RKO (cell line): ENCODE measurements at regions not wholly inside any gene's neighbourhood (a gene's known extent, or its start where the extent isn't known, plus 50 kb on each side); places are given as distances from the start of the nearest gene placed in this dataset.
"Not testable (repeated sequence)": the region's sequence is repeated elsewhere in the genome, so short reads cannot be mapped to it uniquely, and the experiment has no call there.

ENCODE experiments used
- DNase-seq: peaks from one replicate; pipeline ENCODE4 v3.0.0-alpha.2; 2016; ENCODE audit warnings: low spot score

DNA sequence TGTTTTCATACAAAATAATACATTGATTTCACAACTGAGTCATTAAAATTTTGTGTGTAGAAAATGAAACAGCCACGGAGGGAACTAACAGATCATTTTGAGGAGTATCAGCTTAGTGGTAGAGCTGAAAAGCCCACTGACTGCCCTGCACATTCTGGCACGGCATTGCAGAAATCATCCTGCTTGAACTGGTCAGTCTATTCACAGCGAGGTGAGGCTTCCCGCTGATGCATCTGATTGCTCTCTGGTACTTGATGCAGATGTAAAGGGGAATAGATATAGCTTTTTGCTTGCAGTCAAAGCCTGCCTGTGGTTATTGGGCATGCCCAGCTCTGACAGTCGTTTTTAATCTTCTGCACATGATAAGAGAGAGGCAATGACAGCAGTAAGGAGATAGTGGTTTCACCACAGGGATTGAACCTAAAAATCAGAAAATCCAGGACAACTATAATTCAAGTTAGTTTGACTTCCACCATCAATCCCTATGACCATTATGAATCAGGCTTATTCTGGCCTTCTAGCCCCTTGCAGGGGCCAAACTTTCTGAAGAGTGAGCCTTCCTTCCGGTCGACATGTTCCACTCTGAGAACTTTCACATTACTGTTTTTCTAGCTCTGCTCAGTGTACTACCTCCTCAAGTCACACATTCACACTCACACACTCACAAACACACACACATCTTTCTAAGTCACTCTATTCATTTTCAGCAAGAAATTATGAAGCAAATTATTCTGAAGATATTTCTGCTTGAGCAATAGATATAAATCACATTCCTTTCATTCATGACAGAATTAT is 782.8 kb upstream of the NUDT12 start:
- no peak for DNase-seq

DNA sequence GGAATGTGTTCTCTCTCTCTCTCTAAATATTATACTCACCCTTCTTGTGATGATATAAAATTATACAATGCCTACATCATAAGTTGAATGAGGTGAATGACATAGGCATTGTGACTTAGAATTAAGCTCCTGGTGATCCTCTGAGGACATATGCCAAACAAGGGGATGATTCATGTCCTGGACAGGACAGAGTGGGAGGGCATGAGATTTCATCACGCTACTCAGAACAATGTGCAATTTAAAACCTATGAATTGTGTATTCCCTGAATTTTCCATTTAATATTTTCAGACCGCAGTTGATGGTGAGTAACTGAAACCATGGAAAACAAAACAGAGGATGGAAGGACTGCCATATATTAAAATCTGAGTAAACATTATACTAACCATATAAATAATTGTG is 782.2 kb upstream of the NUDT12 start:
- DNase-seq: peak; percentile 66

DNA sequence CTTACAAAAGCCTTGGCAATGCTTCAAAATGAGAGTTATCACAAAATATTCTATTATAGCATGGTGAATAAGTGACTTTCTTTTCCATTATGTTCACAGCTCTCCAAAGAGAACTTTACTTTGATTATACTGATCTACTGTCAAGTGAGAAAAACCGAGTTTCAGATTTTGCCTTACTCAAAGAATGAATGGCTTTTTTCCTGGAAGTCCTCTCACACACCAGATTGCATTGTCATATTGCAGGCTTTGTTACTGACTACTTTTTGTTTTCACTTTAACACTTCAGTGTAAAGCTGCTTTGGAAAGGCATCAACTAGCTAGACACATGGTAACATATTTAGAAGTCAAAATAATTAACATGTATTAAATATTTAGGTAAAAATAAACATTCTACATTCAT is 765.2 kb upstream of the NUDT12 start:
- DNase-seq: no peak

DNA sequence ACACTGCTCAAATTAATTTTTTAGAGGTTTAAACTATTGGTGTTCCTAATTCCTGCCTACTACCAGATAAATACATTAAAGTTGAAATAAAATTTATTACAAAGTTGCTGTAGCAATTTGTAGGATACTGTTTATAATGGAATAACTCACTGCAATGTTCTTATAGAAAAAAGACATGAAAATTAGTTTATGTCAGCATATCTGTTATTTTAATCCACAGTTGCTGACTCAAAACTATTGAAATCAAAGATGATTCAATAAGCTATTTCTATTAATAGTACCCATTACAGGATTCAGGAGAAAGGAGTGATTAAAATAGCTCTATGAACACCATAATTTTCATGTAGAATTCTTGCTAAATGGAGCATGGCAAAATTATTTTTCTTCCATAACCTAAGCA is 764.4 kb upstream of the NUDT12 start:
- DNase-seq: no peak

DNA sequence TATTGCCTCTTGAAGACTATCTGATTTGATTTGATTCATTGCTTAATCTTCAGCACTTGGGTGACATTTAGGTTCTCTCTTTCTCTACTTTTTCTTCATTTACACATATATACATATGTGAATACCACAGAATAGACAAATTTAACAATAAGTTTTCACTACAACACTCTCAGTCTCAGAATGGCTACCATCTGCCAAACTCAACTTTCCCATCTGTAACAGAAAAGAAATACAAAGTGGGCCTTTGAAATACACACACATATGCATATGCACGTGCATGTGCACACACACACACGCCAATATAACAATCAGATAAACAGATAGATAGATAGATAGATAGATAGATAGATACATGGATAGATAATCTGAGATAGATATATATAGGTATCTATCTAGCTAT is 762.8 kb upstream of the NUDT12 start:
- no peak for DNase-seq

DNA sequence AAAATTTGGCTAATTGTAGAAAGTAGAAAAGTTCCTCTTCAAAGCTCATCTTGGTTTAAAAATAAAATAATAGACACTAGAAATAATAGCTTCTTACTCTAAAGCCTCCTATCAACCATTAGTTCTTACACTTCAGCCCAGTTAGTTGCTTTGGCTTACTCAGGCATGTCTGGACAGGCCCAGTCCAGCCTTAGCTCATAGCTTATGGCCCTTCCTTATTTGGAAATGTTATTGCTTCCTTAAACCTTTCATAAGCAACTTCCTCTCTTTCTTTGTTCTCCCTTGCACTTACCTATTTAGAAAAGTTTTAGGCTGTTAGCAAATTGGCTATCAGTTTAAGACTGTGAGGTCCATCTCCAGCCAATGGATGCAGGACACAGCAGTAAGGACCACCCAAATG is 754.1 kb upstream of the NUDT12 start:
- DNase-seq: not testable (repeated sequence)

DNA sequence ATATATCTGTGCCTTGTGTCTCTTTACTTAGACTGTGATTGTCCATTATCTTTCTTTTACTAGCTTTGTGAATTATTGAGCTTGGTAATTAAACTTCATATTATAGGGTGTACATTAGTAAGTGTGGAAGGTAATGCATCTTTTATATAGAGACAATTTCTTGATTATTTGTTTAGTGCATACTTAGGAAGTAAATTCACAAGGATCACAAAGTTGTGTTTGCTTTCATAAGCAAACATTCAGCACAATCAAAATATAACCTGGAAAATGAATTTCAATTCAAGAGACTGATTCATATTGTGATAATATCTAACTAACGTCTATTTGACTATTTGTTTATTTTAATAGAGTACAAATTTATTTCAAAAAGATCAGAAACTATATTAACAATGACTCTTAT is 749.9 kb upstream of the NUDT12 start:
- no peak for DNase-seq

DNA sequence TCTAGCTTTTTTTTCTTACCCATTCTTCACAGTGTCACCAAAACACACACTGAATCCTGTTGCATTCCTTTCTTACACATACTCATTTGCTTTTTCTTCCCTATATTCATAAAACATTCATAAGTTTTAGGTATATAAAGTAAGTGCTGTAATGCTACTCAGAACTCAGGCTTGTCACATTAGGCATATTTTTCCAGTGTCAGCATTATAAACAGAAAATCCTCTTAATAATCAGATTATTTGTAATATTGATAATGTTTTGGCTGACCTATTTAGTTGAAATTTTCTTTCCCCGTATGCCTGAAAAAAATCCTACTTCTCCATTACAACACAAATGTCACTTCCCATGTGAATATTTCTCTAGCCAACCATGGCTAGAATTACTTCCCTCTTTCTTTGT is 743.0 kb upstream of the NUDT12 start:
- no peak for DNase-seq

DNA sequence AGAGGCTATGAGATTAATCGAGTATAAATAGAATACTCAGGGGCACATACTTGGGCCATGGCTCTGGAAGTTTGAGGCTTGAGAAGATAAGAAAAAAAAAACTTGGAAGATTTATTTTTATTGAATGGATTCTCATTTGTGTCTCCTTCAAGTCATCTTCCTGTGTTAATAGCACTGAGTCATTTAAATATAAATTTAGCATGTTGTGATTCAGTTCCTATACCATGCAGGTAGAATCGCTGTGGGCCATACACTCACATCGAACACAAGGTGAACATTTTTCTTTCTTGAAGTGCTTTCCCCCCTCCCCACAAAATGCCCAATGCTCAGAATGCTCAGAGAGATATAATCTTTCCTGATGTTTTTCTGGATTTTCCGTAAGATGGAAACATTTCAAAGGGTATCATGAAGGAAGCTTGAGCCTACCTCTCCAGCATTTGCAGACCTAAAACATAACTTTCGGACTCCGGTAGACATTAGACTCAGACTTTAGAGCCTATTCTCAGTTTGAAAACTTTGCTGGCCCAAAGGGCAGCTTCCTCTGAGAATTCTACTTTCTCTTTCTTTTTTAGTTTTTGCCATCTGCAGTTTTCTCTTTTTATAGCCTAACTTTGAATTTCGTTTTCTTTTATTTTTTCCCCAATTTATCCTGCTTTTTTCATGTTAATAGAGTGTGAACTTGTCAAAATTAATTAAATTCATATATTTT is 737.6 kb upstream of the NUDT12 start:
- DNase-seq: no peak

DNA sequence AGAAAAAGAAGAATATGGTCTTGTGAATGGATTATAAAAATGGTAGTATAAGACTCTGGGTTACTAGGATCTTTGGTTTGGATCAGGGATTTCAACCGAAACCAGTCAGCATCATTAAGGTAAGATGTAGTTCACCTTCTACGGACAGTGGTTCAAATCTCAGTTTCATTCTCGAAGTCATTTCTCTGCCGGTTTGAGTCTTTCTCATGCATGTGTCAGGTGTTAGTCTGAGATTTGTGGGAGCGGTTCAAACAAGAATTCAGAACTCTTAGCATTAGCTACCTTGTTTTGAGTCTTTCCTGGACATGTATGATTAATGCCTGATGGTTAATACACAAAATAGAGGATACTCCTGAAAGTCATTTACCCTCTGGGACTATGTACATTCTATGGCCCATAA is 735.9 kb upstream of the NUDT12 start:
- DNase-seq: no peak

DNA sequence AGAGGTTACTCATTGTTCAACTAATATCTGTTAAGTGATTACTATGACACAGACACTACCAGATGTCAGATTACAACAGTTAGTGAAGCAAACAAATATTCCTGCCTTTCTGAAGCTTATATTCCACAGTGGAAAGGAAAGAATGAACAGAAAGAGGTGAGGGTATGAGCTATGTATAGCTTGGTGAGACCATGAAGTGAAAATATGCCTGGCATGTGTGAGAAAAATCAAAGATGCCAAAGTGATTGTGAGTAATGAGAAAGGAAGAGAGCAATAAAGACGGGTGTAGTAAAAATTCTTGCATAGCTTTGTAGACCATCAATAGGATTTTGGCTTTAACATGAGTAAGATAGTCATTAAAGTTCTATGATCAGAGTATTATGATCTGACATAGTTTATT is 734.5 kb upstream of the NUDT12 start:
- peak; percentile 0 for DNase-seq

DNA sequence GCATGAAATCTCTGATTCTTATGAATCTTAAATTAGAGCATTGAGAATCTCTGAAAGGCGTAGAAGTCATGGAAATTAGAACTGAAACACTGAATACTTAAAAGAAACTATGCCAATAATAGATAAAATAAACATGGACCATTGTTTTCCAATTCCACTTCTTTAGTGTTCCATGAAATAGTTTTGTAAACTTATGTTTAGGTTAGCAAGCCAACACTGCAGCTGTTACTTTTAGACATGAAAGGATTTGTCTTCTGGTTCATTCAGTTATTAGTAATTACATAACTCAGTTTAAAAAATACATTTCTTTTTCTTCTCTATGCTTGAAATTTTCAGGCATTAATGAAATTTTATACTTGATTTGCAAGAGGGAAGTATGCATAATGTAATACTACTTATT is 733.4 kb upstream of the NUDT12 start:
- no peak for DNase-seq

DNA sequence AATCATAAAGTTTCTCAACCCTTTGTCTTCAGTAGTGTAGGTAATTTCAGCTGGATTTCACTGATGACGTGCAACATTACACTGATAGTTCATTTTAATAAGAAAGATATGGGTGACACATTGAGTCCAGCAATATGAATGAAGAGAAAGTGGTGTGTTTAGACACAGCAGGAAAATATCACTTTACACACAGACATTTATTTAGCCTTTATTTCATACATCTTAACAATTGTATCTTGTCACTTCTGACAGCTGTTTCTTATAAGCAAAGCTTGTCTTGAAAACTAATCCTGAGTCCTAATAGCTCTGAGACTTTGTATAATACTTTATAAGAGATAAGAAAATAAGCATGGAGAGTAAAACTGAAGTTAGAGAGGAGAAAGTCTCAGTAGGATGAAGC is 720.5 kb upstream of the NUDT12 start:
- no peak for DNase-seq

DNA sequence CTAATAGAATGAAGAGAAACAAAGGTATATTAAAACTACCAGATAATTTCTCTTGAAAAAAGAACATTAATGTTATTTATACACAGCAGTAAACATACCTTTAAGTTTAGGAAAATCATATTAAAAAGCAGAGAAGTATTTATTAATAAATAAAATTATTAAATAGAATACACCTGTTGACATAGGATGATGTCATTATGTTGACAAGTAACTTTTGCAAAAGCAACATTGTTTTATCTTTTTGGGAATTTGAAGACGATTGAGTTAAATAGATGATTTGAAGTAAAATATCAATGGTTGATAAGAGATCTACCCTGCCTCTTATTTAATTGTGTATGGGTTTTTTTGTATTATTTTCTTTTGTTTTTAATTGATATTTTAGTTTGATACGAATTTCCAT is 711.1 kb upstream of the NUDT12 start:
- DNase-seq: no peak

DNA sequence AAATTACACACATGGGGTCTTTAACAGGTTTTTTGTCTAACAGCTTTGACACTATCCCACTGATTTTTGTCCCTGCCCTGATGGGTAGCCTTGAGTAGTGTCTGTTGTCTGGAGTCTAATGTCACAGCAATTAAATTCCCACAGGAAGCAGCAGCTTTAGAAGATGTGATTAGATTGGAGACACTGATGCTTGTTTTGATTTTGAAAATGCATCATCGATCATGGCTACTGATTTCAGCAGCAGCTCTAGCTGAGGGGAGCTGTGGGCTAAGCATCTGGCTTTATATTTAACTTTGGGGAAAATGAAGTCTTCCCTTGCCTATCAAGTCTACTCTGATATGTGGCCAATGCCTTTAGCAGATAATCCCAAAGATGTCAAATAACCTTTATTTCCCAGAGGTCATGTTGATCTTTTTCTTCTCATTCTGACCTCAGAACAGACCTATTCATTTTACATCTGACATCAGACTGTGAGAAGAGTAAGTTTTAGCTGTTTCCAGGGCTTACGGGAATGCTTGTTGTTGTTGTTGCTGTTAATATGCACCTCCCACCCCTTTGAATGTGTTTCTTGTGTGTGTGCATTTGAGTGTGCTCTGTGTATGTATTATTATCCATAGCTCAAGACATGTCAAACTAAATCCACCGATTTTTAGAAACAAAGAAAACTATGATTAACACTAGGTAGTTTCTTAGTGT is 704.9 kb upstream of the NUDT12 start:
- no peak for DNase-seq

DNA sequence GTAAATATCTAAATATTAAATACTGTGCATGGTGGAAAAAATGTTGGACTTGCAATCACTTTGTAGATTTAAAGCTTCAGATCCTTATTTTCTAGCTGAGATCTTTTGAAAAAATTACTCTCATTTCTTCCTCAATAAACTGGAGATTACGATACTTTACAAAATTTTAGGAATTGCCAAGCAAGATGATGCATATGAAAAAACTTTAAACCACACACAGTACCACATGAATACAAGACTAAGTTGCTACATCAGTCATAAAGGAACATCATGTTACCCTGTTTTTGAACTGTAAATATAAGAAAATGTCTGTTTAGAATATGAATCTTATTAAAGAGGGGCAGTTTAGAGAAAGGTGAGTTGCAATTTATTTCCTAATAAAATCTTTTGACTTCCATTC is 703.6 kb upstream of the NUDT12 start:
- DNase-seq: no peak

DNA sequence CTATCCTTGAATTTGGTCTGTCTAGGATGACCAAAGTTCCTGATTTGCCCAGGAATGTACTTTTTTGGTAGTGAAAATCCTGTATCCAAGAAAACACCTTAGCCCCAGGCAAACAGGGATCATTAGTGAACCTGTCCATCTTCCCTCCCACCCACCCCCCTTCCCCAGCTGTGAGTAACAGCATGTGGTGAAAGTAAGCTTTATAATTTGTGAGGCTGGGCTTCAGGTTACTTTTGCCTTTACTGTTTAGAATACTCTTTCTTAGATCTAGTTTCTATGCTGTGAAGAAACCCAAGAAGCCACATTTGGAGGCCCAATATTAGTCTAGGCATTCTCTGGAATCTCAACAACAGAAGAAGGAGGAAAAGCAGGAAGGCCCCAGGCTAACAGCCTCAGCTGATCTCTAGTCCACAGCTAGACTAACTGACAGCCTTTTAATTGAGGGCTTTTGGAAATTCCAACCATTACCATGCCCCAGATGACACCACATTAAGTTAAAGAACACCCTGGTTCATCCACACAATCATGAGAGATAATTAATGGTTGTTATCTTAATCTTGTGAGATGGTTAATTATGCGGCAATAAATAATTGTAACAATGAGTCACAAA is 703.0 kb upstream of the NUDT12 start:
- no peak for DNase-seq

DNA sequence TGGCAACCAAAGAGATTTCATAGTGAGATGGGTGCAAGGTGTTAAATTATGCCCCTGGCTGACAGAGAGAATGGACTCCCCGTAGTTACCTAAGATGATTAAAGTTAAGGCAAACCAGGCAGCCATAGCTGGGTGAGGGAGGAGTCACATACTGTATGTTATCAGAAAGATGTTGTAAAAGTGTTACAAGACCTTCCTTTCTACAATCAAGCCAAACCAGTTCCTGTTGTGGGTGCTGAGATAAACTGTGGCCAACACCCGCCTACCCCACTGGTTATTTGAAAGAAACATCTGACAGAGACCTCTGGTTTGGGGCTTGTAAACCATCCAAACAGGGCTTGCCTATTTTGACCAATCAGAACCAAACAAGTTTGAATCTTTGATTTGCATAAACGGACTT is 684.7 kb upstream of the NUDT12 start:
- DNase-seq: no peak

DNA sequence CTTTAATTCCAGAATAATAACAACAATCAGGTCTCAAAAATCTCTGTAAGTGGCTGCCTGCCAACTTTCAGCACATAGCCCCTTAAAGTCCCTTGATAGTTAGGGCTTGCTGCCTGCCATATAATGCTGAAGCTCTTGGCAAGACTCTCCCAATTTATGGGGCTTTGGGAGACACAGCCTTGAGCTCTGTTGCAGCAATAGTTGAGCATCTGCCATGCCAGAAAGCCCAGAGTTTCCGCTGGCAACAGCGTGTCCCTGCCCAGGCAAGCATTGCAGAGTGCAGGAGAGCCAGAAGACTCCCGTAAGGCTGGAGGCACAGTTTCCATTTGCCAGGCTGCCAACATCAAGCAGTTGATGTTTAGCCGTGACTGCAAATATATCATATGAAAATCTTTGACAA is 678.5 kb upstream of the NUDT12 start:
- no peak for DNase-seq

DNA sequence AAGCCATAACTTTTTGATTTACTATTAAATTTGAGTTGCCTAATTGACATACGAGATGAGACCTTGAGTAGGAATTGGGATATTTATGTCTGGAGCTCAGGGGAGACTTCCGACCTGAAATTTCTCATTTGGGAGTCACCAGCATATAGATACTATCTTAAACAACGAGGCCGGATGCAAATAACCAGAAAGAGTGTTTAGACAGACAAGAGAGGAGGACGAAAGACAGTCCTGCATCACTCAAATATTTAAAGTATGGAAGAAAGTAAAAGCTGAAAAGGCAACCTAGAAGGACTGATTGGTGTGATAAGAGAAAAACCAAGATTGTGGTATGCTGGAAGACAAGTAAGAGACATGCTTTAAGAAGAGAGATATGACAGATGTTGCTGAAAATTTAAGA is 675.0 kb upstream of the NUDT12 start:
- DNase-seq: no peak

DNA sequence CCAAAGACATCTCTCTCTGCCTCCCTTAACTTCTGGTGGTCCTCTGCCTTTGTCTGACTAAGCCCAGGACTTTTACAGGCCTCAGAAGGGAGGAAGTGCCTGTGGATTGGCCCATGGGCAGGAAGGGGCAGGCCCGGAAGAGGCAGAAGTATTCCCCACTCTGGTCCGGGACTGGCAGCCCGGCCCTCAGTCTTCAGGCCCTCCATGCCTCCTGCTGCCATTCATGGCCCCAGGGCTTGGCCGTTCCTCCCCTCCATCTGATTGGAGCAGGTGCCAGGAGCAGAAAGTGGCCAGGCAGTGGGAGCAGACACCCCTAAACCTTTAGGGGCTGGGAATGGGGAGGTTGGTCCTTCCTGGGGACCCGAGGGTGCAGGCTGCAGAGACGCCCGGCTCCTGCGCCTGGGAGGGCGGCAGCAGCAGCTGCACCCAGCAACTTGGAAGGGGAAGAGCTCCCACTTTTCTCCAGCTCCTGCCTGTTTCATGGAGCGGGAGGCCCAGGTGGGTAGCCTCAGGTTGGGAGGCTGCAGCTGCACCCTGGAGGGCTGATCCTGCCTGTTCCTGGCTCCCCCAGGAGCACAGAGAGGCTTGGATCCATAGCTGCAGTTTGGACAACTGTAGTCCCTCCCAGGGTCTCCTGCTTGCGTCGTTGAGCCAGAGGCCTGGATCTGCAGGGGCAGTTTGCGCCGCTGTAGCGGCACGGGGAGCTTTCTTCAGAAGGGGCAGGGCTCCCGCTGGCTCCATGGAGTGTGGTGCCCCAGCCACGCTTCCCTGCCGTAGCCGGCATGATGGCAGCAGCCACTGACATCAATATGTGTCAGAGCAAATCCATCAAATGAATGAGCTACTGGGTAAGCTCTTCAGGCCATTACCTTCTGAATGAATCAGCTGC is 661.5 kb upstream of the NUDT12 start:
- DNase-seq: no peak

DNA sequence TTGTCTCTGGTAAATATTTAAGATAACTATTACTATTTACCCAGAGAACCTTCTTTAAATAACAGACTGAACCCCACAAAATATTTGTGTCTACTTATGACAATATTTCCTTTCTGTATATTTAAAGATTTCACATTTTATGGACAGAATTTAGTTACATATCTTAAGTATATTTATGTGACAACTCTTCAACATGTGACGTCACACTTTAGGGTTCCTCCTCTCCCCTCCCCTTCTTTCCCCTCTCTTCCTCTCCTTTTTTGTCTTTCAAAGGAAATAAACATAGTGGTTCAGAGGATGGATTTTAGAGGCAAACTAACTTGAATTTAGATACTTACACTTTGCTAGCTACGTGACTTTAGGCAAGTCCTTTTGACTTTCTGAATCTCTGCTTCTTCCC is 655.6 kb upstream of the NUDT12 start:
- DNase-seq: no peak
